Choroid plexus epithelial cell (primary cell): ENCODE measurements at regions not wholly inside any gene's neighbourhood (a gene's known extent, or its start where the extent isn't known, plus 50 kb on each side); places are given as distances from the start of the nearest gene placed in this dataset.

Source experiments
- DNase-seq: peaks from one replicate; pipeline ENCODE4 v3.0.0-alpha.2; 2010; ENCODE audit warnings: low read depth
- H3K4me3 ChIP-seq: 2 replicates; pipeline ENCODE4 v1.5.1; 2011; ENCODE audit warnings: low read depth, mild to moderate bottlenecking, control low read depth, low read length, moderate library complexity
- TF ChIP-seq, protein P1 (sequence below): conservative IDR thresholded peaks from 2 replicates; pipeline ENCODE4 v1.5.1; 2011; ENCODE audit warnings: low read depth, mild to moderate bottlenecking, control low read depth, inconsistent platforms, low read length, moderate library complexity

DNA sequence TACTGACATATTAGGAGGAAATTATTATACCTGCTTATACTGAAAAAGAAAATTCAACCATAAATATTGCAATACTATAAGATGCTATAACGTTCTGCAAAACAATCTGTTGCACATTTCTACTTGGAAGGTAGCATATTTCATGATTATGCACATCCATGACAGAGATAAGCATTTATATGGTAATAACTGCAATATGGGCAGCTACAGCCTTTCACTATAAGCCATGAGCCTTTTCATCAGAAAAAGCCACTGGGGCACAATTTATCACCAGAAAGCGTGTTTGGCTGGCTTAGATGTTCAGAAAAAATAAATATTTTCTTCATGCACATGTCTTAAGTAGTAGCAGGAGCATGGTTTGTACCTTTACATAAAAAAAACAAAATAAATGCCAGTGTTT is 340.7 kb downstream of the GALC start:
- no peak overlapping the region for H3K4me3 ChIP-seq
- TF ChIP-seq, protein P1, sequence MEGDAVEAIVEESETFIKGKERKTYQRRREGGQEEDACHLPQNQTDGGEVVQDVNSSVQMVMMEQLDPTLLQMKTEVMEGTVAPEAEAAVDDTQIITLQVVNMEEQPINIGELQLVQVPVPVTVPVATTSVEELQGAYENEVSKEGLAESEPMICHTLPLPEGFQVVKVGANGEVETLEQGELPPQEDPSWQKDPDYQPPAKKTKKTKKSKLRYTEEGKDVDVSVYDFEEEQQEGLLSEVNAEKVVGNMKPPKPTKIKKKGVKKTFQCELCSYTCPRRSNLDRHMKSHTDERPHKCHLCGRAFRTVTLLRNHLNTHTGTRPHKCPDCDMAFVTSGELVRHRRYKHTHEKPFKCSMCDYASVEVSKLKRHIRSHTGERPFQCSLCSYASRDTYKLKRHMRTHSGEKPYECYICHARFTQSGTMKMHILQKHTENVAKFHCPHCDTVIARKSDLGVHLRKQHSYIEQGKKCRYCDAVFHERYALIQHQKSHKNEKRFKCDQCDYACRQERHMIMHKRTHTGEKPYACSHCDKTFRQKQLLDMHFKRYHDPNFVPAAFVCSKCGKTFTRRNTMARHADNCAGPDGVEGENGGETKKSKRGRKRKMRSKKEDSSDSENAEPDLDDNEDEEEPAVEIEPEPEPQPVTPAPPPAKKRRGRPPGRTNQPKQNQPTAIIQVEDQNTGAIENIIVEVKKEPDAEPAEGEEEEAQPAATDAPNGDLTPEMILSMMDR, result no peak
- DNase-seq, result no peak

DNA sequence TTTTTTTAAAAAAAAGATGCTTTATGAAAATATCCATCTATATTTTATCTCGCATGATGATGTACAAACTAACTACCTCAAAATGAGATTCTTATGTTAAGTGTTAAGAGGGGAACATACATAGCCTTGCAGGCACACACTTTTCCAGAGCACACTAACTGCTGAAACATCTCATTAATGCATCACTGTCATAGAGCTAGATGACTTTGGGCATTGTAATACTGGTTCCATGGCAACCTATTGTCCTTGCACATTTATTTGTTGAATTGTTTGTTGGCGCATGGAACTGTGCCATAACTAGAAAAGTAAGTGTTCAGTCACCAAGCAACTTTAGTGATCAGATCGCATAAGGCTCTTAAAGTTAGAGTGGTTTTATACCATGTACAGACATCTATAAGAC is 348.3 kb downstream of the GALC start:
- no peak for DNase-seq
- TF ChIP-seq, protein P1, result no peak
- no peak overlapping the region for H3K4me3 ChIP-seq

DNA sequence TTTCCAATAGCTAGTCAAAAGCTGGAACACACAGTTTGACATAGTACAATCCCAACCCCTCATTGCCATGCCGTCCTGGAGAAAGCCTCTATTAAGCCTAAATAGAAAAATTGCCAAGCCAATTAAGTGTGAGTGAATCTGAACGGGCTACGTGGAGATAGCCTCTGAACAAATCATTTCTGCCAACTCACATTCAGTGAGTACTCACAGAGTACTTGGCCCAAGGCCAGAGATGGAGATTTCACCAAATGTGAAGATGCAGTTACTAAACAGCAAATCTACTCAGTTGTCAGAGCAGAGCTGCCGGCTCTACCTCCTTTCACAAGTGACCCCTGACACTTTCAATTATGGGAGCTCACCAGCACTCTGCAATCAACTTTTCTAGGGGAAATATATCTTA is 350.0 kb downstream of the GALC start:
- no peak for DNase-seq
- H3K4me3 ChIP-seq, result no peak overlapping the region
- TF ChIP-seq, protein P1, result no peak

DNA sequence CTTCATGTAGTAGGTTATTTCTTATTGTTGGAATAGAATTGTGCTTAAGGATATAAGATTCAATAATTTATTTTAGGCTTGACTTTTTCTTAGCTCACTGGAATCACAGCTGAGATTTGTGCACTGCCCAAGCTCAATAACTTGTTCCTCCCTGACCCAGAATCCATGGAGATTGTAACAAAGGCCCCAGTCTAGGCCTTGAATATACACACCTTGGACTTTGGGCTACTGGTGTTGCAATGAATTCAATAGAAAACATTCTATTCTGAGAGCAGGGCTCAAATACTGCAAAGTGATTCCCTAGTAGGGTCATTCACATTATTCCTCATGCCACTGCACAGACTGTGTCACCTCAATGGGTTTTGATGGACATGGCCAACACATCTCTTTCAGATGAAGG is 352.4 kb downstream of the GALC start:
- no peak for DNase-seq

DNA sequence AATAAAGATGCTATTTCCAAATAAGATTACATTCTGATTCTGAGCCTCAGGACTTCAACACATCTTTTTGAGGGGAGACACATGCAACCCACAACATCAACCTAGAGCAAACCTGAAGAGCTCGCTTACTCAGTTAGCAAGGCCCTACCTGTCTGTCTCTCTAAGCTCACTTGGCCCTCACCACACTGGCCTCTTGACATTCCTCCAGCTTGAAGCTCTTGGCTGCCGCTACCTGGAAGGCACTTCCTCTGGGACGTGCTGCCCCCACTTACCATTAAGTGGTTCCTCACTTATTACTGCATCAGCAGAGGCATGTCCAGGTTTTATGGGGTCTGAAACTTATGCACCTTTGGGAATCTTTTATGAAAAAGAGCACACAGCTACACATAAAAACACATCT is 354.8 kb downstream of the GALC start:
- H3K4me3 ChIP-seq, result no peak overlapping the region
- TF ChIP-seq, protein P1, result no peak
- no peak for DNase-seq

More for the DNA sequence above, 352.4 kb downstream of the GALC start:
- no peak overlapping the region for H3K4me3 ChIP-seq
- TF ChIP-seq, protein P1, result no peak

DNA sequence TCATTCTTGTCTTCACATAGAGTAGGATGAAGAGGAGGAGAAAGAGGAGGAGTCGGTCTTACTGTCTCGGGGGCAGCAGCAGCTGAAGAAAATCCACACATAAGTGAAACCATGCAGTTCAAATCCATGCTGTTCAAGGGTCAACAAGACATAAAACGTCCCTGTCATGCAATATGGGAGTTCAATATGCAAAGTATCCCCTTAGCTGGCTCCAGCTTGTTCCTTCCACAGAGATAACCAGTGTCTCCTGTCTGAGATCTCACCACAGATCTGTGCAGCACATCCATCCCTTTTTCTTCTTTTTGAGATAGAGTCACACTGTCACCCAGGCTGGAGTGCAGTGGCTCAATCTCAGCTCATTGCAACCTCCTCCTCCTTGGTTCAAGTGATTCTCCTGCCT is 357.5 kb downstream of the GALC start:
- H3K4me3 ChIP-seq, result no peak overlapping the region
- TF ChIP-seq, protein P1, result no peak
- no peak for DNase-seq

DNA sequence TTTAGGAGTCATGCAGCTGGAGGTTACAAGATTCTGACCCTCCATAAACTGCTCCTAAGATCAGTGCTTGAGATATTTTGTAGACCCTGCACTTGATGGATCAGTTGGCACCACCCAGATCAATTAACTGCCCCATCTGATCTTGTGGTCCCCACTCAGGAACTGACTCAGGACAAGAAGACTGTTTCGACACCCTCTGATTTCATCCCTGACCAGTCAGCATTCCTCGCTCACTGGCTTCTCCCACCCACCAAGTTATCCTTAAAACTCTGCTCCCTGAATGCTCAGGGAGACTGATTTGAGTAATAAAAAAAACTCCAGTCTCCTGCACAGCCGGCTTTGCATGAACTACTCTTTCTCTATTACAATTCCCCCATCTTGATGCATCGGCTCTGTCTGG is 360.2 kb downstream of the GALC start:
- TF ChIP-seq, protein P1, result no peak
- H3K4me3 ChIP-seq, result no peak overlapping the region
- no peak for DNase-seq
